M059J (cell line): ENCODE measurements at regions not wholly inside any gene's neighbourhood (a gene's known extent, or its start where the extent isn't known, plus 50 kb on each side); places are given as distances from the start of the nearest gene placed in this dataset.
"Not testable (repeated sequence)": the region's sequence is repeated elsewhere in the genome, so short reads cannot be mapped to it uniquely, and the experiment has no call there.

Experiments
- DNase-seq: peaks from one replicate; pipeline ENCODE4 v3.0.0-alpha.2; 2012; ENCODE audit warnings: low read depth

DNA sequence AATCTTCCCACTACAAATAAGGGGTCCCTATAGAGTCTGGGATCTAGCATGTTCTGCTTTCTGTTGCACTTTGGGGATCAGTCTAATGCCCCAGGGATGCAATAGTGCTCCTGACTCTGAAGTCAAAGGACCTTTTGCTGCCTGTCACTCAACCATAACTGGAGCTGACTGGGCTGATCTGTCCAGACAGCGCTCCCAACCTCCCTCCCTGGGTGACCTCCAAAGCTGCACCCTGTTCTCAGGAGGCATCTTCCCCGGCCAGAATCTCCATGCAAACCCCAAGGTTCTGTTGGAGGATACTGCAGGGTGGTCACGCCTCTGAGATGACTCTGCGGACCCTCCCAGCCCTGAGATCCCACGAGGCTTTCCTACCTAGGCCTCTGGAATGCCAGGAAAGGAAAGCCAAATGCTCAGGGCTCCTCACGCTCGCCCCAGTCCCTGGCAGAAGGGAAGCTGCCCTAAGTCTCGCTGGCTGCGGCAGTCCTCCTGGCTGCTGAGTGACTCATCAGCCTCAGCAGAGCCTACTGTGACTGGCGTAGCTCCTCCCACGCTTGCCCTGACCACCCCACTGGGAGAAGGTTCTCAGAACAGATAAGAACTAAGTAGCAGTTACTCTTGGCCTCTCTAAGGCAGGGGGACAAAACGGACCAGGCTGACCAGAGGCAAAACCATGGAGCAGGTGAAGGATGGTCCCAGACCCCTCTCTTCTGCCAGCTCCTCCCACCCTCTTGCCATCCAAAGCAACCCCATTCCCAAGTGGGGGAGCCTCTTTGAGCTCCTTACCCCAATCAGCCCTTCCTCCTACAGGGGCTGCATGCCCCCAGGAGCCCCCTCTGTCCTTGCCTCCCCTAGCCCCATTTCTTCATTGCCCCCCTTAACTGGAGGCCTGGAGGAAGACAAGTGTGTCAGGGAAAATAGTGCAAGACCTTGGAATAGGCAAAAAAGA lies 124.1 kb upstream of the TNRC6C start:
- DNase-seq, result peak; percentile 90

GRCh38 chr17:77836557-77837041 lies 121.9 kb upstream of the TNRC6C start:
- peak; percentile 90 for DNase-seq

- not testable (repeated sequence) for DNase-seq
Observed at GRCh38 chr17:77837072-77837471, 121.4 kb upstream of the TNRC6C start.

- DNase-seq, result no peak
Observed at GRCh38 chr17:77837917-77838316, 120.6 kb upstream of the TNRC6C start.

- no peak for DNase-seq
Observed at GRCh38 chr17:77838748-77839697, 119.5 kb upstream of the TNRC6C start.

DNA sequence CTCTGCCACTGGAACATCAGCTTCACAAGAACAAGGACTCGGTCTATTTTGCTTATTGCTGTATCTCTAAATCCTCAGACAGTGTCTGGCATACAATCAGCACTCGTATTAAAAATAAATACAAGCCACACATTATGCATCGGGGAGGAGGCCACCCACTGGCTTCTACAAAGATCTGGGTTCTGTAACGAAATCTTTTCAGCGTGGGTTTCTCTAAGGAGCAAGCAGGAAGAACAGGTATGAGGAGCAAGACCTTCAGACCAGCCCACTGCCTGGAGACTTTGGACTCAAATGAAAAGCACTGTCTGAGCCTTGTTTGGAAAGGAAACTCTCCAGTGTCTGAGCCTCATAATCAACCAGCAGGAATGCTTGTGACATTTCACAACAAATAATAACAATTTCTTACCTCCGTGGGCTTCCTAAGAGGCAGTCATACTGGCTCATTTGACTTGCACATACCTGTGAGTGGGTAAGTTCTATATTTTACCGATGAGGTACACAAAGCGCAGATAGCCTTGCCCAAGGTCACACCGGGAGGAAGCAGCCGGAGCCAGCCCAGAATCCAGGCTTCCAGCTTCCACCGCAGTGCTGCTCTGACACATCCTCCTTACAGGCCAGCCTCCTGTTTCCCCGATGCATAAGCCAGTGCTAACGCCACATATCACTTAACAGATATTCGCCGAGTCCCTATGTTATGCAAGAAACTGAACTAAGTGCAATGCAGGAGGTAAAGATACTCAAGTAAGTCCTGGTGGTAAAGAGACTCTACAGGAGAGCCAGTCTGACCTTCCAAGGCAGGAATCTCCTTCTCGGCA lies 118.6 kb upstream of the TNRC6C start:
- no peak for DNase-seq

DNA sequence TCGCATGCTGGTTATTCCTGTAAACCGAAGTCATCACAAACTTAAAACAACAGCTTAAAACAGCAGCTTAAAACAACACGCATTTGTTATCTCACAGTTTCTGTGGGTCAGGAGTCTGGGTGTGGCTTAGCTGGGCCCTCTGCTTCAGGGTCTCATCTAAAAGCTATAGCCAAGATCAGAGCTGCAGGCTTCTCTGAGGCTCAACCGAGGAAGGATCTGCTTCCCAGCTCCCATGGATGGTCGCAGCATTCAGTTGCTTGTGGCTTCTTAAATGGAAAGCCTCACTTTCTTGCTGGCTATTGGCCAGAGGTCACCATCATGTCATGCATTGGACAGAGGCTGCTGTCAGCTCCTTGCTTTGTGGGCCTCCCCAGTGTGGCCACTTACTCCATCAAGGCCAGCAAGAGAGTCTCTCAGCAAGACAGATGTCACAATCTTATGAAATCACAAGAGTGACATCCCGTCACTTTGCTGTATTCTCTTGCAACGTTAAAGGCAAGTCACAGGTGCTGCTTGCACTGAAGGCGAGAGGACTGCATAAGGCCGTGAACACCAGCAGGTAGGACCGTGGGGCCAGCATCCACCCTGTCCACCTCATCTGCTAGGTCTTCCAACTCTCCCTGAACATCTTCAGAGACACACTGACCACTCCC lies 117.9 kb upstream of the TNRC6C start:
- DNase-seq, result no peak

GRCh38 chr17:77841742-77842527 lies 116.6 kb upstream of the TNRC6C start:
- DNase-seq, result no peak

GRCh38 chr17:77842528-77843147 lies 115.9 kb upstream of the TNRC6C start:
- peak; percentile 54 for DNase-seq

GRCh38 chr17:77843255-77843895 lies 115.1 kb upstream of the TNRC6C start:
- DNase-seq, result peak; percentile 84

DNA sequence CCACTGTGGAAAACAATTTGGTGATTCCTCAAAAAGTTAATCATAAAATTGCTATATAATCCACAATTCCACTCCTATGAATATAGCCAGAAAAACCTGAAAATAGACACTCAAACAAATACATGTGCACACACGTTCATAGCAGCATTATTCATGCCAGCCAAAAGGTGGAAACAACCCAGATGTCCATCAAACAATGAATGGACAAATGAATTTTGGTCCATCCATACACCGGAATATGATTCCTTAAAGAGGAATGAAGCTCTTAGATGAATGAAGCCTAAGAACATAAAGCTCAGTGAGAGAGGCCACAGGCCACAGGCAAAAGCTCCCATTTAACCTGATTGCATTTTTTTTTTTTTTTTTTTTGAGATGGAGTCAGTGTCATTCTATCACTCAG lies 114.6 kb upstream of the TNRC6C start:
- peak; percentile 12 for DNase-seq

- DNase-seq, result no peak
Observed at GRCh38 chr17:77844681-77845080, 113.8 kb upstream of the TNRC6C start.

DNA sequence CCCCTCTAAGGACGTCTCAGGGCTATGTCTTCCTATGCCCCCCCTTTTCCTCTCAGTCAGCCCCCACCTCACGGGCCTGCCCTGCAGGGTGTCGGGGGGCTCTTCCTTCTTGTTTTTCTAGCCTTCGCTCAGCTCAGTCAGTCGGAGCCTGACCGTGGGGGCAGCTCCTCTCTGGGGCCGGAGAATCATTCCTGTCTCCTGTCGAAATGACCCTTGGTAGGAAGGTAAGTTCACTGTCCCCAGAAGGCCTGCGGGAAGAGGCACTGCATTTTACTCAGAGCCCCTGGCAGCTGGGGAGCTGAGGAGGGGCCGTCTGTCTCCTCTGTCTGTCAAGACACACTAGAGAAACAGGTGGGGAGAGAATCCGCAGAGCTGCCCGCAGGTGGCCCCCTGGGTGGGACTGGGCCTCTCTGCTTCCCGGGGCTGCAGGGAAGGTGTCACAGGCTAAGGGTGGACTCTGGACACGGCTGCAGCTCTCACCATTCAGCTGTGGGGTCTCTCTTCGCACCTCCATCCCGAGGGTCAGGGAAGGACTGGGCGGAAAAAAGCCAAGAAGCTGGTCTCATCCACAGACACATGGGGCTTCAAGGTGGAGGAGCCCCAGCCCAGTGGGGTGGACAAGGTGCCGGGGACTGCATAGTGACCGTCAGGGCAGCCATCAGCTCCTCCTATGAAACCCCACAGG lies 112.8 kb upstream of the TNRC6C start:
- DNase-seq, result no peak

GRCh38 chr17:77846531-77847085 lies 111.9 kb upstream of the TNRC6C start:
- DNase-seq, result no peak

GRCh38 chr17:77847221-77848085 lies 111.0 kb upstream of the TNRC6C start:
- DNase-seq, result no peak

DNA sequence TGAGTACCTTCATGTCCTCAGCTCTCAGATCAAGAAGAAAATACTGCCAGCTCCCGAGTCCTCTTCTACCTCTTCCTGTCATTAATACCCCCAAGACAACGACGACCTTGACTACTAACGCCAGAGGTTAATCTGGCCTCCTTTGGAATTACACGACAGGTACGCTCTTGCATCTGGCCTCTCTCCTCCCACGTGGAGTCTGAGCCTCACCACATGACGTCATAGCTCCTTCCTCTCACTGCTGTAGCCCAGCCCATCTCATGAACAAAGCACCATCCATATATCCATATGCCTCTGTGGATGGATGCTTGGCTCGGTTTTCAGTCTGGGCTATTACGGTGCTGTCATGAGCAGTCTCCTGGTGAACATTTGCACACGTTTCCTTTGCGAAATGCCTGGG lies 110.2 kb upstream of the TNRC6C start:
- DNase-seq, result no peak

DNA sequence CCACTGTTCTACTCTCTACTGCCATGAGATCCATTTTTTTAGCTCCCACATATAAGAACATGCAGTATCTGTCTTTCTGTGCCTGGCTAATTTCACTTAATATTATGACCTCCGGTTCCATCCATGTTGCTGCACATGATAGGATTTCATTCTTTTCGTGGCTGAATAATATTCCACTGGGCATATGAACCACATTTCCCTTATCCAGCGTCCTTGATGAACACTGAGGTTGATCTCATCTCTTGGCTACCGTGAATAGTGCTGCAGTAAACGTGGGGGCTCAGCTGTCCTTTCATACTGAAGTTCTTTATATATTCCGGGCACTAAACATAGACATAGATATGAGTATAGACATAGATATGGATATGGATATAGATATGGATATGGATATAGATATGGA lies 109.3 kb upstream of the TNRC6C start:
- no peak for DNase-seq
